GM21367 (cell line): ENCODE measurements at regions not wholly inside any gene's neighbourhood (a gene's known extent, or its start where the extent isn't known, plus 50 kb on each side); places are given as distances from the start of the nearest gene placed in this dataset.

Source experiments
- ATAC-seq: cut with Tn5 transposase; IDR thresholded peaks from one replicate; pipeline ENCODE4 v1.9.1; 2021; ENCODE audit not compliant: unreplicated experiment

- no peak for ATAC-seq
These were observed 64.7 kb upstream of the GCFC2 start for GRCh38 chr2:75775311-75775823.

- no peak for ATAC-seq
These were observed 62.4 kb upstream of the GCFC2 start for GRCh38 chr2:75772908-75773630.

GRCh38 chr2:75765798-75766197, 55.1 kb upstream of the GCFC2 start:
- ATAC-seq, result no peak

DNA sequence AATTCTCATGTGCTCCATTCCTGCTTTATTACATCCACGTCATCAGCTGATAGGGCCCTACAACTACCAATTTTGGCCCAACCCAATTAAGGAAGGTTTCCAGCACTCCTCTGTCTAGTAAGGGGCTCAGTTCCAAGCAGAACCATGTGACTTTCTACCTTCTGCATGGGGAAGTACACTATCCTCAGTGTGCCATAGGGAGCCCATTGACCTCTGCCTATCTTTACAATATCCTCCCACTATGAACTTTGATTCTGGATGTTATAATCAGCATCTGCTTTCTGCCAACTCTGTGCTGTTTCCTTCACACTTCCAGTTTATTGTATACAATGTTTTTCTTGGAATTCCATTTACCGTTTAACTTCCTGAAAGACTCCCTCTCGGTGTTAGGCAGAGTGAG, 53.9 kb upstream of the GCFC2 start:
- no peak for ATAC-seq
